ENCODE measurements at regions not wholly inside any gene's neighbourhood (a gene's known extent, or its start where the extent isn't known, plus 50 kb on each side); places are given as distances from the start of the nearest gene placed in this dataset.

DNA sequence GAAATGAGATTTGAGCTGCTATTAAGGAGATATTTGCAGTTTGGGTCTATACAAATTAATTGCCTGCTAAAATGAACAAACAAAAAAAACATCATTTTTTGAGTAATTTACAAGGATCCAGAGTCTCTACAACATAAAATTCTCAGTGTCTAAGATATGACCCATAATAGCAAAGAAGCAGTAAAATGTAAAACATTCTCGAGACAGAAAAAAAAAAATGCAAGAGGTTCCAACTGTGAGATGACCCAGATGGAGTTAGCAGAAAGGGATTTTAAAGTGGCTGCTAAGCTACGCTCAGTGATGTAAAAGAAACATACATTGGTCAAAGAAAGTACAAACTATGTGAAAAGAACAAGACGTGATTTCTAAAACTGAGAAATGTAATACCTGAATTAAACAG lies 471.0 kb downstream of the SH2D4B start:
- TF ChIP-seq POLR2AphosphoS5 (IDR thresholded peaks at IDR 0.05) = no peak
- TF ChIP-seq, protein P1, sequence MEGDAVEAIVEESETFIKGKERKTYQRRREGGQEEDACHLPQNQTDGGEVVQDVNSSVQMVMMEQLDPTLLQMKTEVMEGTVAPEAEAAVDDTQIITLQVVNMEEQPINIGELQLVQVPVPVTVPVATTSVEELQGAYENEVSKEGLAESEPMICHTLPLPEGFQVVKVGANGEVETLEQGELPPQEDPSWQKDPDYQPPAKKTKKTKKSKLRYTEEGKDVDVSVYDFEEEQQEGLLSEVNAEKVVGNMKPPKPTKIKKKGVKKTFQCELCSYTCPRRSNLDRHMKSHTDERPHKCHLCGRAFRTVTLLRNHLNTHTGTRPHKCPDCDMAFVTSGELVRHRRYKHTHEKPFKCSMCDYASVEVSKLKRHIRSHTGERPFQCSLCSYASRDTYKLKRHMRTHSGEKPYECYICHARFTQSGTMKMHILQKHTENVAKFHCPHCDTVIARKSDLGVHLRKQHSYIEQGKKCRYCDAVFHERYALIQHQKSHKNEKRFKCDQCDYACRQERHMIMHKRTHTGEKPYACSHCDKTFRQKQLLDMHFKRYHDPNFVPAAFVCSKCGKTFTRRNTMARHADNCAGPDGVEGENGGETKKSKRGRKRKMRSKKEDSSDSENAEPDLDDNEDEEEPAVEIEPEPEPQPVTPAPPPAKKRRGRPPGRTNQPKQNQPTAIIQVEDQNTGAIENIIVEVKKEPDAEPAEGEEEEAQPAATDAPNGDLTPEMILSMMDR (IDR thresholded peaks at IDR 0.05) = no peak
- no peak for TF ChIP-seq POLR2A (IDR thresholded peaks at IDR 0.05)
- H3K36me3 ChIP-seq = no peaks in the 10 kb centered on the region
- DNase-seq (ENCODE audit: low spot score in 2 of 2) = no peak
- H3K4me3 ChIP-seq = no peak overlapping the region
- no peaks in the 10 kb centered on the region for H3K9me3 ChIP-seq
- H3K4me1 ChIP-seq = no peaks in the 10 kb centered on the region
- H3K27ac ChIP-seq = no peak overlapping the region
- H3K27me3 ChIP-seq = no peaks in the 10 kb centered on the region
- intact Hi-C loops (cut with DNase I; ENCODE audit: low total_unique reads) = no loop called here

DNA sequence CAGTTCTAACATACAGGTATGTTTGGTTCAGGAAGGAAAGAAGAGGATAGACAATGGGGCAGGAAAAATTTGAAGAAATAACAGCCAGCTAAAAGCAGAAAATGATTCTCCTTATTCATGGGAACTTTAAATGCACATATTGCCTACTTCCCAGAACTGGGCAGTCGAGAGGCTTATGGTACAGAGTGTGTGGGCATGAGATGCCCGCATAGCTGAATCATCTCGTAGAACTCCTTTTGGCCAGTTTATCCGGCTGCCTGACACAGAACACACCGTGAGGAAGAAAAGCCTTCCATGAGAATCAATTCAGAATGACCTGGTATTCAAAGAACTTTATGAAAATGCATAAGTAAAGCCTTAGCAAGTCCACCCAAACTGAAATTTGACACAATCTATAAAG lies 471.6 kb downstream of the SH2D4B start:
- Histone ChIP-seq H3K9me3 (no peaks in the 10 kb centered on the region), H3K36me3 (no peaks in the 10 kb centered on the region), H3K27me3 (no peaks in the 10 kb centered on the region), H3K27ac (no peak overlapping the region), H3K4me1 (no peaks in the 10 kb centered on the region), H3K4me3 (no peak overlapping the region)
- intact Hi-C loops (cut with DNase I; ENCODE audit: low total_unique reads) = no loop called here
- TF ChIP-seq, protein P1 (IDR thresholded peaks at IDR 0.05) = no peak
- TF ChIP-seq POLR2A (IDR thresholded peaks at IDR 0.05) = no peak
- TF ChIP-seq POLR2AphosphoS5 (IDR thresholded peaks at IDR 0.05) = no peak
- DNase-seq (ENCODE audit: low spot score in 2 of 2) = no peak

DNA sequence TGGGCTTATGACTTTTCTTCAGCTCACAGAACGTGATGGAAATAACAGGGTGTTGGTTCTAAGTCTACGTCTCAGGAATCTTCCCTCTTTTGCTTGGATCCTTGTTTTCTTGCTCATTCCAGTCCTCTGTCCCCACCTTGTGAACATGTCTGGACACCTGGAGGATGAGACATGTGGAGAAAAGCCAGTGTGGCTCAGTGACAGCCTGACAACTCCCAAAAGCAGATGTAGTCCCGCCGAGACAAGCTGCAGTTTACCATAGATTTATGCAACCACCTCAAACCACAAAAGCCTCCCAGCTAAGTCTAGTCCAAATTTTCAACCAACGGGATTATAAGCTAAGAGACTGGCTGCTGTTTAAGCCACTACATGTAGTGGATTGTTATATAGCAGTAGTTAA lies 476.1 kb downstream of the SH2D4B start:
- no peak for DNase-seq (ENCODE audit: low spot score in 2 of 2)
- Histone ChIP-seq H3K27me3 (no peaks in the 10 kb centered on the region), H3K27ac (no peak overlapping the region), H3K4me1 (peaks cover 0 to under 1% of the 10 kb centered on the region in 2 donors), H3K36me3 (no peaks in the 10 kb centered on the region), H3K4me3 (no peak overlapping the region), H3K9me3 (no peaks in the 10 kb centered on the region)
- TF ChIP-seq POLR2AphosphoS5 (IDR thresholded peaks at IDR 0.05) (no peak), POLR2A (IDR thresholded peaks at IDR 0.05) (no peak)
- intact Hi-C loops (cut with DNase I; ENCODE audit: low total_unique reads) = no loop called here

DNA sequence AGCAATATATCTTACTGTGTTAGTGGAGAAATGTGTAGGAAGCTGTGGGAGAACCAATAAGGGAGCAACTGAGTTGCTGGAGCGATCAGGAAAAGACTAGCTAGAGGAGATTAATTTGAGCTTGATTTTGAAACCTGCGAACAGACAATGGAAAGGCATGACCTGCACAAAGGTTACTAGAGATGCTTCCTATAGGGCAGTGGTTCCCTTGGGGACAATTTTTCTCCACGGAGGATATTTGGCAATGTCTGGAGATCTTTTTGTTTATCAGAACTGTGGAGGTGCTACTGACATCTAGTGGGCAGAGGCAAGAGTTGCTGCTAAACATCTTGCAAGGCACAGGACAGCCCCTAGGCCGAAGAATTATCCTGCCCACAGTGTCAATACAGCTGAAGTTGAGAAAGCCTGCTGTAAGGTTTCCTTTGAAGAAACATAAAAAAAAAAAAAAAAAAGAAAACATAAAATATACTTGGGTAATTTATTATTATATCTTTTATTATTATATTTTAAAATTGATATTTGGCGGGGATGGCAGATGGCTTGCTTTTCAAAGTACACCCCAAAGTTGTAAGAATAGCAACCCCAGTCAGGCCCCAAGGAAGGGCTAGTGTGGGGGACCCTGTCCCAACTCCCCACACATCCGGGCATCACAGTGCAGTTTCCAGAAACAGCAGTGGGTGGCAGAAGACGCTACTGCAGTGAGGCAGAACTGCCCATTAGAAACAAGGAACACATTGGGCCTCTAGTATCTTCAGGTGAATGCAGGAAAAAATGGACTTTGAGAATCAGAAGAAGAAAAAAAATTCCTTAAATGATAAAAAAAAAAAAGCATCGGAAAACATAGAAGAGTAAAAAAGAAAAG lies 481.6 kb downstream of the SH2D4B start:
- Histone ChIP-seq H3K9me3 (no peaks in the 10 kb centered on the region), H3K4me1 (peaks cover 0 to 5% of the 10 kb centered on the region in 2 donors), H3K27me3 (no peaks in the 10 kb centered on the region), H3K27ac (peak overlapping the region in 1 of 2 donors; percentile 30), H3K4me3 (peak overlapping the region in 1 of 3 donors; percentile 41), H3K36me3 (no peaks in the 10 kb centered on the region)
- intact Hi-C loops (cut with DNase I; ENCODE audit: low total_unique reads) = no loop called here
- peak in 1 of 2 donors; percentile 28 for DNase-seq (ENCODE audit: low spot score in 2 of 2)
- no peak for TF ChIP-seq POLR2A (IDR thresholded peaks at IDR 0.05)
- TF ChIP-seq, protein P1 (IDR thresholded peaks at IDR 0.05) = peak in 2 of 3 donors; percentile 58 to 61

DNA sequence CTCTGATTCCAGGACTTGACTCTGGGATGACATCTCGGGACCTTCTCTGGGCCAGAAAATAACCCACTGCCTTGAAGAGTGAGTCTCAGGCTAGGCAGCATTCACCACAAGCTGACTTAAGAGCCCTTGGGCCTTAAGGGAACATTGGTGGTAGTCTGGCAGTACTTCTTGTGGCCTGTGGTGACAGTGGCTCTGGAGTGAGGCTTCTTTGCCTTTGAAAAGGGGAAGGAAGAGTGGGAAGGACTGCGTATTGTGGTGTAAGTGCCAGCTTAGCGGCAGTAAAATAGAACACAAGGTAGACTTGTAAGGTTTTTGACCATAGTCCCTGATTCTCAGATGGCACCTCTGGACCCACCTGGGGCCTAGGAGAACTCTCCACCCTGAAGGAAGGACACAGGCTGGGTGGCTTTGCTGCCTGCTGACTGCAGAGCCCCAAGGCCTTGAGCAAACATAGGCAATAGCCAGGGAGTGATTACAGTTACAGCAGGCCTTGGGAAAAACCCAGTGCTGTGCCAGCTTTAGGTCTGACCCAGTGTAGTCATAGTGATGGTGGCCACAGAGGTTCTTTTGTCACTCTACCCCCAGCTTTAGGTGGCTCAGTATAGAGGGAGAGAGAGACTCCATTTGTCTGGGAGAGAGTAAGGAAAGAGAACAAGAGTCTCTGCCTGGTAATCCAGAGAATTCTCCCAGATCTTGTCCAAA lies 483.9 kb downstream of the SH2D4B start:
- intact Hi-C loops (cut with DNase I; ENCODE audit: low total_unique reads) = no loop called here
- Histone ChIP-seq H3K4me1 (peaks cover 0 to 5% of the 10 kb centered on the region in 2 donors), H3K4me3 (no peak overlapping the region), H3K36me3 (no peaks in the 10 kb centered on the region), H3K27ac (no peak overlapping the region), H3K27me3 (no peaks in the 10 kb centered on the region), H3K9me3 (no peaks in the 10 kb centered on the region)
- DNase-seq (ENCODE audit: low spot score in 2 of 2) = no peak
- TF ChIP-seq POLR2AphosphoS5 (IDR thresholded peaks at IDR 0.05) = no peak
- TF ChIP-seq POLR2A (IDR thresholded peaks at IDR 0.05) = no peak
- TF ChIP-seq, protein P1 (IDR thresholded peaks at IDR 0.05) = no peak

Data from breast epithelium (tissue), 4 donors.